GDM1 (cell line): ENCODE measurements at regions not wholly inside any gene's neighbourhood (a gene's known extent, or its start where the extent isn't known, plus 50 kb on each side); places are given as distances from the start of the nearest gene placed in this dataset.
A peak's percentile ranks its signal among the peaks of the same experiment; 100 is the strongest.

Experiments used
- DNase-seq: peaks from one replicate; lab custom pipeline; 2025; lab: John Stamatoyannopoulos, UW

DNA sequence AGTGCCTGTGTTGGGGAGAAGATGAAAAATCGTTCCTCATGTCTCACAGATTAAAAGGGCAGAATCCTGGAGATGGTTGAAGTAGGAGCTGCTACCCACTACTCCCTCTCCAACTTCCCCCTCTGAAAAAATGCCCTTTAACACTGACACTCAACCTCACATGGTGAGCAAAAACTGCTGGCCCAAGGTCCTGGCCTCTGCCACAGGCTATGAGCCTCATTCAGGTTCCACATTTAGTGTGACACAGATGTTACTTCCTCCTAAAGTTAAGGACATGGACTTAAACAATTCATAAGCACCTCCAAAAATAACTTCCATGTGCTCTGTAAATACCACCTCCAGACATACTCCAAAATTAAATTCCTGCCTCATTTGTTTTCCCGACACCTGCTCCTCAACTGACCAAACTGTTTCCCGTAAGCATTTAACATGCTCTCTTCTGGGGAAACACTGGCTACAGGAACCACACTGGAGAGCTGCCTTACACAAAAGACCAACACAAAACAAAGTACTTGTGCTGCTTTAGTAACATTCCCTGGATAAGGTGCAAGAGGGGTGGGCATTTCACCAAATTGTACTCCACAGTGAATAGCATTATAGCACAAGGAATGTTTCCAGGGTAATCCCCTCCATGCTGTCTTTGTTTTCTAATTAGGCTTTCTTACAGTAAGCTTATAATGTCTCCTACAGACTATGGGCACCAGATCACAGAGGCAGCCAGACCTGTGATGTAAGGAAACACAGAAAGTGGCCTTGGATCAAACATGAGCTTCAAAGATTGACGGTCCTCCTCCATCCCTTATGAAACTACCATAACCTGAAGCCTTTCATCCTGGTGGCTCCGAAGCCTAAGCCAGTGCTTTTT lies 57.0 kb downstream of the PHLDA1 start:
- peak; percentile 37 for DNase-seq

DNA sequence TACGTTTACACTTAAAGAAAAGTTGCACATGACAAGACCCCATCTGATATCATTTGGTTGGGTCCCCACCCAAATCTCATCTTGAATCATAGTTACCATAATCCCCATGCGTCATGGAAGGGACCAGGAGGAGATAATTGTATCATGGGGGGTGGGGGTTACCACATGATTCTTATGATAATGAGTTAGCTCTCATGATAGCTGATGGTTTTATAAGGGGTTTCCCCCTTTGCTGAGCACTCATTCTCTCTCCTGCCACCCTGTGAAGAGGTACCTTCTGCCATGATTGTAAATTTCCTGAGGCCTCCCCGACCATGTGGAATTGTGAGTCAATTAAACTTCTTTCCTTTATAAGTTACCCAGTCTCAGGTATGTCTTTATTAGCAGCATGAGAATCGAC lies 60.3 kb downstream of the PHLDA1 start:
- no peak for DNase-seq

DNA sequence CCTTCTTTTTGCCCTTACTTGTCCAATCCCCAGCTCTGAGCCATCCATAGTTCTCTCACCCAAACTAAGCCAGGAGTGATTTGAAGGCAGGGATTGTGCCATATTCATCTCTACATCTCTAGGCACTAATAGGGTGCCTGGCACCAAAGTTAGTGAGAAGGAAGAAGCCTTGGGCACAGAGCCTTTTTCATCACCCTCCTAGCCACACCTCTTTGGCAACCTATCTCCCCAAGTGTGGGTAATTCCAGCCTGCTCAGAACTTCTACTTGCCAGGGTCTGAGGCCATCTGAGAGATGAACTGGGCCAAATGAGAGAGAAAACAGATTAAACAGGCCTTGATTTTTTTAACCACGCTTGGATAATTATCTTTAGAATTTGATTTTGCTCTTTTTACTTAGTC lies 61.3 kb downstream of the PHLDA1 start:
- DNase-seq = no peak

DNA sequence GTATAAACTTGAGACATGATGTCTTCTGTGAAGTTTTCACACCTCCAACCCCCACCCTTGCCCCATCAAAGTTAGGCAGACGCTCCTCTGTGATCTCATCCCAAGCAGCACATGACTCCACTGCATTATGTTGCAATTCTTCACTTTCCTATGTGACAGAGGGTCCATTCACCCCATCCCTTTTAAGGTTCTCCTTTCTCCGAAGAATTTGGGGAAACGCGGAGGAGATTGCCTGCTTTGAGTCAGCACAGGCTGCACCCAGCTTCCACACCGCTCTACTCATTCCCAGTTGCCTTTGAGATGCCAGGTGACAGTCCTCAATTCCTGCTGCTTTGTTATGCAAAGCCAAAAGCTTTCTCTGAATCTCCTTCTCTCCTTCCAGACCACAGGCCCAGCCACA lies 61.8 kb downstream of the PHLDA1 start:
- DNase-seq = no peak

DNA sequence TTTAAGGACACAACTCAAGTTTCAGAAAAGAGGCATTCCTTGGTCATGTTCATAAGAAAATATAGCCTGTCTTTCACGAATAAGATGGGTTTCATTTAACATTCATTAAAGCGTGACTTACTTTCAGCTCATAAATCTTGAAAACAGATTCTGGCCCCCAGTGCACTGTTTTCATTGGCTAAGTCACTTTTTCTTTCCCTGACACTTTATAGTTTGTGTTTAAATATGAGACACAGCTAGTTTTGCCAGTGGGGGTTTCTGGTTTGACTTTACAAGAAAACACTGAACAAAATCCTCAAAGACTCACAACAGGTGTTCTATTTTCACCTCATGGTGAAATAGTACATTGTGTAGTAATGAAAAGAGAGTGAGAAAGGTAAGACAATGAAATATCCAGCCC lies 65.9 kb downstream of the PHLDA1 start:
- no peak for DNase-seq

DNA sequence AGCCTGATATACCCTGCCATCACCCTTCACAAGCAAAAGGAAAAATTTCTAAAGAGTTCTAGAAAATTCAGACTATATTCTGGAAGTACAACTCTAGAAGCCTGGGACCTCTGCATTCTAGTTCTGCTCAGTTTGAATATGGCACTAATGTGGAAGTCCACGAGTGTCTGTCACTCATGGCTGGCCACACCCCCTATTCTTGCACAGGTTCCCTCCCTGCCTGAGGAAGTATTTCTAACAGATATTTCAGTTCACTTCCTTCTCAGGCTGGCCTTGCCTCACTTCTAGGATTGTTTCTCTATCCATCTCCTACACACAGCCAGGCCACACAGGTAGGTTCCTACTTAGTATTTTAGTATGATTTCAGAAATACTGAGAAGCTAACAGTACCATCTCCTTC lies 67.4 kb downstream of the PHLDA1 start:
- DNase-seq = peak; percentile 74

DNA sequence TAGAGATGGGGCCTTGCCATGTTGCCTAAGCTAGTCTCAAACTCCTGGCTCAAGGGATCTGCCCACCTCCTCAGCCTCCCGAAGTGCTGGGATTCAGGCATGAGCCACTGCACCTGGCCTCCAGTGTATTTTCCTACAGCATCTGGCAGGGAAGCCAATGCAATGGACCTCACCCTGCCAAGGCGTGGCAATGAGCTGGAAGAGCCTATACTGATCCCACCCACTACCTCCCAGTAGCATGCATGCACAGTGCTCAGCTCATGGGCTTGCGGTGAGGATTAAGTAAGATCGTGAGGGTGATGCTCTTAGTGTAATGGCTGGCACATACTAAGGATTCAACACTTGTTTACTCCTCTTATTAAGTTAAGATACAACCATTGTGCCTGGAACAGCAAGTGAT lies 69.7 kb downstream of the PHLDA1 start:
- no peak for DNase-seq

DNA sequence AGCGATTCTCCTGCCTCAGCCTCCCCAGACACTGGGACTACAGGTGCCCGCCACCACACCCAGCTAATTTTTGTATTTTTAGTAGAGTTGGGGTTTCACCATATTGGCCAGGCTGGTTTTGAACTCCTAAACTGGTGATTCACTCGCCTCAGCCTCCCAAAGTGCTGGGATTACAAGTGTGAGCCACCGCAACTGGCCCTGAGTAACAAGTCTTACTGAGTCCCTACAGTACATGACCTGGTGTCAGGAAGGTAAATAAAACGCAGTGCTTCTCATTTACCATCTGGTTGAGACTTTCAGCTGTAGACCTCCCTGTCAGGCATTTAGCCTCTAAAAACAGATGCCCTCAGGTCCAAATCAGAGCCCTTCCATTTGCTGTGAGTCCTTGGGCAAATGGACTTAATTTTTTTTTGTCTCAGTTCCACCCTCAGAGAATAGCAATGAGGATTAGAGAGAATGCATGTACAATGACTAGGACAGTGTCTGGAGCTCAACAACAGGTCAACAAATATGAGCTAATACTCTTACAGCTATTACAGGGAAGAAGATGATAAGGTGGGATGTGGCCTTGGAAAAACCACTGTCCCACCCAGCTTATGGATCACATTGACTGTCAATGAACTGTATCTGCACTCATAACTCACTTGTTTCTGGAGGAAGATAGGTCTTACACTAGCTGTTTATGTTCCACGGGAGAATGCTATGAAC lies 70.5 kb downstream of the PHLDA1 start:
- DNase-seq = no peak

DNA sequence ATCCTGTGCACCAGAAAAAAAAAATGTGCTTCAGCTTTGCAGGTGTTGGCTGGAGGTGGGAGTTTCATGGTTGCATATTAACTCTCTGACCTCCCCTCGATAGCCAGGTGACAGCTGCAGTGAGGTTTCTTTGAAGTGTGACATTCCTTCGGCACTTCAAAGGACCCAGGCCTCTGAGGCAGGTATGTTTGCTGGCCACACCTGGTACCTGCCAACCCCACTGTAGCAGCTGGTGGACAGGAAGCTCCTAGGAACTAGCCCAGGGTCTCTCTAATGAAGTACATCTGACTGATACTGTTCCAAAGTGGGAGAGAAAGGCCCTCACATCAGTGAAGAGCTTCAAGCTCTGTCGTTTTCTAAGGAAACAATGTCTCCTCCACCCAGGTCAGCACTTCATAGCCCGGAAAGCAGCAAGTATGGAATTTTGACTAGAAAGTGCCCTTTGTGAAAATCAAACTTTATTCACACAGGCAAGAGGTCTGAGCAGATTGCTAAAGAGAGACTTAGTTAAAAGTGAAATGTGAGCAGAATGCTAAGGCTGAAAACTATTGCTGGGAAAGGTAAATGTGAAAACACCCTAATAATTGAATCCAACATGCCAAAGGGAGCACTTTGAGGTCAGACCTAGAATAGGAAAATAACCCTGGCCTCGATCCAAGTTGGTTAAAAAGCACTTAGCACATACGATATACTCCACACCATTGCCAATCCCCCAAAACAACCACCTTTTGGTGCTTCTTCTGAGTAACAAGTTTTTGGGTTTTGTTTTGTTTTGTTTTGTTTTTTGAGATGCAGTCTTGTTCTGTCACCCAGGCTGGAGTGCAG lies 71.3 kb downstream of the PHLDA1 start:
- DNase-seq = no peak

DNA sequence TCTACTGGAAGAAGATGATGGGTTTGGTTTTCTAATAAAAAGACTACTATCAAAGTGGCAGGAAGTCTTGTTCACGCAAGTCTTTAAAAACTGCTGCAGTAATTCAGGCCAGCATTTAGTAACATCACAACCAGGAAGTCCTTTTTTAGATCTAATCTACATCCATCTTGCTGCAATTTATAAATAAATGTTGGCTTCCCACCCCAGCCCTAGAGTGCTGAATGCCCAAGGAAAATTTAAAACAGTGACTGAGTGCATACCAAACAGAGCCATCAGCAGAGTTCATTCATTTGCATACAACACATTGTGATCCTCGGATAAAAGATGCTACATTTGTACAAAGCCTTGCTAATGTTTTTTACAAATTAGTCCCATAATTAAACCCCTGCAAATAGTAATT lies 72.1 kb downstream of the PHLDA1 start:
- no peak for DNase-seq

DNA sequence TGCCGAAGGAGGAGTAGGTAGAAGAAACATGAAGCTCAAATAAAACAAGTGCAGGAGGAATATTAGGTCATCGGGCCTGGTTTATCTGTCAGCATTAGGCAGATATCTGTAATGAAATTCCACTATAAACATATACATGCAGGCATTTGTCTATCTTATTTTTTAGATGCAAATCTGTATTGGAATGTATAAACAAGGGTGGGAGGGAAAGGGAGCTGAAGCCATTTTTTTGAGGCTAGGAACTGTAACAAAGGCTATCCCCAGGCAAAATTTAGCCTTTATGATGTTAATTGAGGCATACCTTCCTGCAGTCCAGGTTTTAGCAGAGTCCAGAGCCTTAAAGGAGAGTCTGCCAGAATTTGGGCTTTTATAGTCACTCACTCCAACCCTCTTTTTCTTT lies 72.5 kb downstream of the PHLDA1 start:
- no peak for DNase-seq

DNA sequence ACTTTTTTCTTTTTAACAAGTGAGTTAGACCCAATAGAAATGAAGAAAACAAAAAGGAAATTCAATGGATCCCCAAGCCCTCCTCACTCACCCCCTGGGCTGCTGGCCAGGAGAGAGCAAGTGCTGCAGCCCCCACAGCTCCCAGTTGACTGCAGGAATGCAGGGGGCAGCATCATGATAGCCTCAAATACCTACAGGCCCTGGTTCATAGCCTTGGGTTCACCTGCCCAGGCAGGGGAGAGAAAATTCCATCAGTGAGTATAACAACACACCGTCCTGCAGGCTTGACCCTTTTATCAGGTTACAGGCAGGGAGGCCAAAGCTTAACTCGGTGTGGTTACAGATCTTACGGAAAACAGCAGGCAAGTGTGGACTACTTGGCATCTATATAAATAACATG lies 76.3 kb downstream of the PHLDA1 start:
- no peak for DNase-seq

DNA sequence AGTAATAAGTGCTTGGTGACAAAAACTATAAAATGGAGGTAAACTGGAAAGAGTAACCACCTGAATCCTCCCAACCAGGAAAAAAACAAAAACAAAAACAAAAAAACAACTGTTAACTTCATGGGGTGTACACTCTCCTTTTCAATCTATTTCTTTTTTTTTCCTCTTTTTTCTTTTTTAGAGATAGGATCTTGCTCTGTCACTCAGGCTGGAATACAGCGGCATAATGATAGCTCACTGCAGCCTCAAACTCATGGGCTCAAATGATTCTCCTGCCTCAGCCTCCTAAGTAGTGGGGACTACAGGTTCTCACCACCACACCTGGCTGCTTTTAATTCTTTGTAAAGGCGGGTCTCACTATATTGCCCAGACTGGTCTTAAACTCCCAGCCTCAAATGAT lies 76.8 kb downstream of the PHLDA1 start:
- no peak for DNase-seq

DNA sequence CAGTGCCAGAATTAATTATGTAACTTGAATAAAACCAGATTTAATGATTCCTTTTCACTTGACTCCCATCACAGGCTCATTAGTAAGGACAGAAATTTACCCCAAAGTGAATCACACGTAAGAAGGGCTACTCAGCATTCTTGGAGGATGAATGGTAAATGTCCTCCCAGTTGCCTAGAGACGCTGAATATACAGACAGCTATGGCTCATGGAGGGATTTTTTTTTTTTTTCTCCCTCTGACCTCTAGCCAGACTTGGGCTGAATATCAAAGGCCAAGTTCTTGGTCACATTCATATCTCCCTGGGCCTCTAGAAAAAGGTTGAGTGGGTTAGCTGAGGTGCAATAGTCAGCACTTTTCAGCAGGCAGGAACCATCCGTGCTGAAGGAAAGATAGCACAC lies 77.5 kb downstream of the PHLDA1 start:
- DNase-seq = no peak

DNA sequence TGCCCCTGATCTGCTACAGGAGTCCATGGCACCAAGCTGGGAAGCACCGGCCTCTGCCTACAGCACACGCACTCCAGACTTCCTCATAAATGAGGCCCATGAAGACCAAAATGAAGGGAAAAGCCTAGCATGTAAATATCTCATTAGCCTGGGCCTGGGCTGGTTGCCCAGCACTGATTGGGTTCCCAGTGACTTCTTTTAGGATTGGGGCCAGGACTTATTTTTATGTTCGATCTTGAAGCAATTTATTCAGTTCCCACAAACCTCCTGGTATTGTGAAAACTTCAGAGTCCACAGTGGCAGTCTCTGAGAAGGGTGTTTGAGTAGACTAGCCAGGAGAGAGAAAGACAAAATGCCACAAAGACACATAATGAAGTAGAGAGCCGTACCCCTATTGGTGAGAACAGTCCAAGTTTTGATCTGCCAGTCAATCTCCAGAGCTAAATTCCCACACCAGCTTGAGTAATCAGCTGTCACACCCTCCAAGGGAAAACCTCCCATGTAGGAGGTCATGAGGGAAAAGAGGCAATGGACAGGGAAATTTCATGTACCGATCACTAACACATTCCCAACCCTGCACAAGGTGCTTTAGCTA lies 78.2 kb downstream of the PHLDA1 start:
- DNase-seq = no peak

DNA sequence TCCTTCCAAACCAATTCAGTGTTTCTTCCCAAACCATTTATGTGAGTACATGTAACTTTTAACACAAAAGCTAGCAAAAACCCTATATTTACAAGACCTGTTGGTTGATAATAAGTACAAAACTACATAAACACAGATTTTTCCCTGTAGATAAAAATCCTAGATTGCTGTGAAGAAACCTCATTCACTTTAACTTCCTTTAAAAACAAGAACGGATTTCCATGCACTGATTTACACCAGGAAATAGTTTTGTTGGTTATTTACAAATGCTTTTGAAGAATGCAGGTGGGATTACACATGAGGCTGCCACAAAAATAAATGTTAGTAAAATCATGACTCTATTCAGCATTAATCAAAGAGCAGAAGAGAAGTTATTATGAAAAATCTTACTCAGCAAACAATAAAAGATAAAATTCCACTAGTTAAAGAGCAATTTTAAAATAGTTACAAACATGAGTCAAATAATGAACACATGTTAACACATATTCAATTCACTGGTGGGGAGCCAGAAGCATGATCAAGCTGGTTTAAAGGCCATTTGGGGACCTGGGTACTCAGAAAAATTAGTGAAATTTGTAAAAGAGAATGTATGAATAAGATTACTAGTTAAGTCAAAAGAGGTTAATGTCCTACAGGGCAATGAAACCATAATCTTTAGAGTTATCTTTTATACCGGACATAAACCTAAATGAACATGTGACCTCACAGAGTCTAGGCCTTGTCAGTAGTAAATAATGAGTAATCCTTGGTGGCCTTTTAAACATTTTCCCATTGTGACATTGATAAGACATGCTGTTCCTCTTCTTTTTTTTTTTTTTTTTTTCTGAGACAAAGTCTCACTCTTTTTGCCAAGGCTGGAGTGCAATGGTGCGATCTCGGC lies 79.9 kb downstream of the PHLDA1 start:
- DNase-seq = no peak

DNA sequence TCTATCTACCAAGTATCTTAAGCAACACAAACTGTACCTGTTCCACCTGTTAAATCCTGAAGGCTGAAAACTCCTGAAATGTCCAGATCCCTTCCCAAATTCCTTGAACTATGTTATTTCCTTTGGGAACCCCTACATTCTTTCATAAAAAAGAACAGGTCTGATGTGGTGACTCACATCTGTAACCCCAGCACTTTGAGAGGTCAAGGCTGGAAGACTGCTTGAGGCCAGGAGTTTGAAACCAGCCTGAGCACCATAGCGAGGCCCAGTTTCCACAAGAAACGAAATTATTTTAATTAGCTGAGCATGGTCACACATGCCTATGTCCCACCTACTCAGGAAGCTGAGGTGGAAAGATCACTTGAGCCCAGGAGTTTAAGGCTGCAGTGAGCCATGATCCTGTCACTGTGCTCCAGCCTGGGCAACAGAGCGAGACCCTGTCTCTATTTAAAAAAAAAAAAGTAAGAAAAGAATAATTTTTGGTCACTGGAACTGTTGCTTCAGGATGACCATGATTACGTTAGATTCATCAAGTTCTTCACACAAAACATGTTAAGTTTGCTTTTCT lies 84.3 kb downstream of the PHLDA1 start:
- no peak for DNase-seq

DNA sequence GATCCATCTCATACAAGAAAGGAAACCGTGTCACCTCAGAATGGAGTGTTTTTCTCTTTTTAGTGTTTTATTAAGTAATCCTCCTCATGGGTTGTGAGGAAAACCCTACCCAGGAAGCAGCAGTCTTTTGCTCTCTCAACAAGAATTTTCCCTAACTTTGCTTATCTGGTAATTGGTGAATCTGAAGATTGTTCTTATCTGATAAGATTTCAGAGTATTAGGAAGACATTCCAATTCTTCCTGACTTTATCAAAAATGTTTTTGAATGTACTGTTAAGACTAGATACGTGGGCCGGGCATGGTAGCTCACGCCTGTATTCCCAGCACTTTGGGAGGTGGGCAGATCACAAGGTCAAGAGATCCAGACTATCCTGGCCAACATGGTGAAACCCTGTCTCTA lies 86.0 kb downstream of the PHLDA1 start:
- no peak for DNase-seq

DNA sequence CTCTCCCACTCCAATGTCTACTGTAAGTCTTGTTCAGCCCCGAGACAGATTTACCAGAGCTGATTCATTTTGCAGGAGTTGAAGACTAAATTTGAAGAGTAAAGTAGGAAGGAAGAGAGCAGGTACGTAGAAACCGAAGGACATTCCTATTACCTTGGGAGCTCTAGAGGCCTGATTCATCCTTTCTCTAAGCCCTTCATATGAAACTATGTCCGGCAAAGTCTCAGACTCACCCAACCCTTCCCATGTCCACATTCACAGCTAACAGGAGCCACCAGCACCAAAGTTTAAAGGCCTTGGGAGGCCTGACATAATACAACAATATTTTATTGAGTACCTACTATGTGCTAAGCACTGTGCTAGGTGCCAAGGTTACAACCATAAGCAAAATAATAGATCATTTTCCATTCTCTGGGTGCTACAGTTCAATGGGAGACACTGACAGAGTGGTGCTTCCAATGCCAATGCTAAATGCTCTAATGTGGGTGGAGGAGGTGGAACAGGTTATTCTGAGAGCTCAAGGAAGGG lies 86.6 kb downstream of the PHLDA1 start:
- DNase-seq = no peak

DNA sequence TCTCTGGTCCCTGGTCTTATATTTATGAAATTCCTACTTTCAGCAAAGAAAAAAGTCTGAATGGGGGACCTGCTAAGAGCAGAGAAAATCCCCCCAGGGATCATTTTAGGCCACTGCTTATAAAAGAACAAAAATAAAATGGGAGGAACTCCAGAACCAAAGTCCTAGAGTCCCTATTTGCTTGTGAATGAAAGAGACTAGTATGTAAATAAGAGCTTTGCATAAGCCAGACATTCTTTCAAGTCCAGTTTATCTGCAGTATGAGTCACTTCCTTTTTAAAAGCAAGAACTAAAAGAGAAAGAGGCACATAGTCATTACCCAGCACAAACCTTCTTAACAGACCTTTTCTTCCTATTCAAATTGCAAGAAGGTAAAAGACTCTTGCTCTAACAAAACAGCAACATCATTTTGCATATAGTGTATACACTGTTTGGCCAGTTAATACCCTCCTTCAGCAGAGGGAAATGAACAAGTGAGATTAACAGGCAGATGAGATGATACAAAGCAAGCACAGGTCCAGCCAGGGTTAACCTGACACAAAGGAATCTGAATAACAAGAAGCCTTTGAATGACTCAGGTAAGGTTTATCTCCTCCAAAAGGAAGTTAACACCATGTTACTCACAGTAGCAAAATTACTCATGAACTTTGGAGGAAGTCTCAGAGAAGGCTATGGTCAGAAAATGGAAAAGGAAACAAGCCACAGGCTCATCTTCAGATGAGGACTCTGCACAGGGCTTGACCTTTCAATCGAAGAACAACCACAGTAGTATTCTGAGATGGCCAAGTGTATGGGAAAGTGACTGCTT lies 87.3 kb downstream of the PHLDA1 start:
- DNase-seq = peak; percentile 2
